Left ventricle myocardium inferior (tissue), 1 donor: ENCODE measurements at regions not wholly inside any gene's neighbourhood (a gene's known extent, or its start where the extent isn't known, plus 50 kb on each side); places are given as distances from the start of the nearest gene placed in this dataset.

Experiments used
- DNase-seq: peaks from one replicate; pipeline ENCODE4 v3.0.0-alpha.2; 2020
- H3K27ac ChIP-seq: fragments of 200-600 bp; replicated peaks from 2 replicates; pipeline ENCODE4 v1.8.0; 2021
- H3K27me3 ChIP-seq: fragments of 200-600 bp; 2 replicates; pipeline ENCODE4 v1.8.0; 2021; ENCODE audit warnings: low read depth
- H3K36me3 ChIP-seq: fragments of 200-600 bp; 2 replicates; pipeline ENCODE4 v1.8.0; 2021
- H3K4me1 ChIP-seq: fragments of 200-600 bp; 2 replicates; pipeline ENCODE4 v1.8.0; 2021
- H3K4me3 ChIP-seq: fragments of 200-600 bp; 2 replicates; pipeline ENCODE4 v1.8.0; 2021; ENCODE audit warnings: mild to moderate bottlenecking, moderate library complexity
- H3K9me3 ChIP-seq: fragments of 200-600 bp; replicated peaks from 2 replicates; pipeline ENCODE4 v1.8.0; 2021
- CTCF ChIP-seq: fragments of 200-600 bp; IDR thresholded peaks from 2 replicates; pipeline ENCODE4 v1.8.0; 2021; ENCODE audit warnings: antibody characterized with exemption, mild to moderate bottlenecking, borderline replicate concordance
- intact Hi-C: fragments of 100-400 bp; cut with micrococcal nuclease; formaldehyde crosslinking; loops from one replicate; pipeline ENCODE4 v1.11.0; 2022
- donor health status: DM: no; HTN: yes; CAD: no; lungs with severe emphysema.

GRCh38 chr5:56511326-56511841 lies 278.3 kb upstream of the ANKRD55 start:
- no peak for TF ChIP-seq CTCF
- Histone ChIP-seq H3K4me3 (no peak overlapping the region), H3K36me3 (no peaks in the 10 kb centered on the region), H3K27me3 (no peaks in the 10 kb centered on the region), H3K4me1 (peaks cover 42% of the 10 kb centered on the region), H3K27ac (peak overlapping the region; percentile 53), H3K9me3 (no peaks in the 10 kb centered on the region)
- no peak for DNase-seq
- intact Hi-C loops: no loop called here

- Histone ChIP-seq H3K4me1 (peaks cover 26% of the 10 kb centered on the region), H3K36me3 (no peaks in the 10 kb centered on the region), H3K27ac (no peak overlapping the region), H3K4me3 (no peak overlapping the region), H3K27me3 (no peaks in the 10 kb centered on the region), H3K9me3 (peaks cover 4% of the 10 kb centered on the region)
- intact Hi-C loops: no loop called here
- no peak for DNase-seq
- no peak for TF ChIP-seq CTCF
Observed at GRCh38 chr5:56508249-56508648, 275.1 kb upstream of the ANKRD55 start.

GRCh38 chr5:56507351-56507930 lies 274.3 kb upstream of the ANKRD55 start:
- H3K36me3 ChIP-seq: no peaks in the 10 kb centered on the region
- H3K4me1 ChIP-seq: peaks cover 21% of the 10 kb centered on the region
- DNase-seq: no peak
- H3K27ac ChIP-seq: no peak overlapping the region
- no peak overlapping the region for H3K4me3 ChIP-seq
- intact Hi-C loops: no loop called here
- TF ChIP-seq CTCF: no peak
- peaks cover 4% of the 10 kb centered on the region for H3K9me3 ChIP-seq
- no peaks in the 10 kb centered on the region for H3K27me3 ChIP-seq

- no peak overlapping the region for H3K27ac ChIP-seq
- DNase-seq: no peak
- no peak for TF ChIP-seq CTCF
- no peaks in the 10 kb centered on the region for H3K36me3 ChIP-seq
- intact Hi-C loops: no loop called here
- H3K4me1 ChIP-seq: peaks cover 19% of the 10 kb centered on the region
- no peaks in the 10 kb centered on the region for H3K27me3 ChIP-seq
- H3K9me3 ChIP-seq: peaks cover 4% of the 10 kb centered on the region
- no peak overlapping the region for H3K4me3 ChIP-seq
Observed at GRCh38 chr5:56506211-56506965, 273.3 kb upstream of the ANKRD55 start.

GRCh38 chr5:56503929-56504328 lies 270.8 kb upstream of the ANKRD55 start:
- DNase-seq: no peak
- Histone ChIP-seq H3K27ac (no peak overlapping the region), H3K9me3 (peaks cover 4% of the 10 kb centered on the region), H3K27me3 (no peaks in the 10 kb centered on the region), H3K36me3 (no peaks in the 10 kb centered on the region), H3K4me3 (no peak overlapping the region), H3K4me1 (peaks cover 24% of the 10 kb centered on the region)
- no peak for TF ChIP-seq CTCF
- intact Hi-C loops: no loop called here
